ENCODE measurements at regions not wholly inside any gene's neighbourhood (a gene's known extent, or its start where the extent isn't known, plus 50 kb on each side); places are given as distances from the start of the nearest gene placed in this dataset.

GRCh38 chr3:104132566-104133403 is 1233.9 kb upstream of the ALCAM start:
- no peak overlapping the region for H3K27ac ChIP-seq (ENCODE audit: low read length)
- H2AFZ ChIP-seq (ENCODE audit: low read depth, low read length), result no peak overlapping the region
- no peaks in the 10 kb centered on the region for H3F3A ChIP-seq (ENCODE audit: insufficient read depth, low read length, poor library complexity, severe bottlenecking)
- TF ChIP-seq MXI1 (conservative IDR thresholded peaks at IDR 0.05; ENCODE audit: poor library complexity, severe bottlenecking), result no peak
- no peak for TF ChIP-seq EP300 (conservative IDR thresholded peaks at IDR 0.05; ENCODE audit: poor library complexity, severe bottlenecking)
- TF ChIP-seq EZH2 (IDR thresholded peaks at IDR 0.05; ENCODE audit: borderline replicate concordance, insufficient read depth, low read length, poor library complexity, severe bottlenecking), result no peak
- no peak for TF ChIP-seq CTCF (IDR thresholded peaks at IDR 0.05; ENCODE audit: poor library complexity, severe bottlenecking)
- TF ChIP-seq REST (IDR thresholded peaks at IDR 0.05; ENCODE audit: borderline replicate concordance), result no peak
- TF ChIP-seq SMC3 (conservative IDR thresholded peaks at IDR 0.05; ENCODE audit: poor library complexity), result no peak
- TF ChIP-seq RAD21 (conservative IDR thresholded peaks at IDR 0.05), result no peak
- TF ChIP-seq TAF1 (IDR thresholded peaks at IDR 0.05; ENCODE audit: low read depth), result no peak
- TF ChIP-seq POLR2AphosphoS5 (IDR thresholded peaks at IDR 0.05), result no peak
- H3K4me2 ChIP-seq (ENCODE audit: low read length), result no peak overlapping the region
- no peak overlapping the region for H3K4me3 ChIP-seq (ENCODE audit: low read length)
- H3K9ac ChIP-seq (ENCODE audit: low read length), result no peak overlapping the region
- H3K9me2 ChIP-seq (ENCODE audit: insufficient read depth, low read length), result no peaks in the 10 kb centered on the region
- no peaks in the 10 kb centered on the region for H3K79me2 ChIP-seq (replicated peaks; ENCODE audit: insufficient read depth, low read length)
- H3K36me3 ChIP-seq (ENCODE audit: insufficient read depth, low read length), result no peaks in the 10 kb centered on the region
- H3K9me3 ChIP-seq (ENCODE audit: low read length), result no peaks in the 10 kb centered on the region
- H3K27me3 ChIP-seq (ENCODE audit: insufficient read depth, low read depth, low read length), result no peaks in the 10 kb centered on the region
- H4K20me1 ChIP-seq (ENCODE audit: insufficient read depth), result no peaks in the 10 kb centered on the region

GRCh38 chr3:104133630-104134029 is 1233.1 kb upstream of the ALCAM start:
- Histone ChIP-seq H3K27me3 (ENCODE audit: insufficient read depth, low read depth, low read length) (no peaks in the 10 kb centered on the region), H3K9ac (ENCODE audit: low read length) (no peak overlapping the region), H3K4me2 (ENCODE audit: low read length) (no peak overlapping the region), H3K9me3 (ENCODE audit: low read length) (no peaks in the 10 kb centered on the region), H3K27ac (ENCODE audit: low read length) (no peak overlapping the region), H3K79me2 (replicated peaks; ENCODE audit: insufficient read depth, low read length) (no peaks in the 10 kb centered on the region), H2AFZ (ENCODE audit: low read depth, low read length) (no peak overlapping the region), H4K20me1 (ENCODE audit: insufficient read depth) (no peaks in the 10 kb centered on the region), H3K4me3 (ENCODE audit: low read length) (no peak overlapping the region), H3F3A (ENCODE audit: insufficient read depth, low read length, poor library complexity, severe bottlenecking) (no peaks in the 10 kb centered on the region), H3K9me2 (ENCODE audit: insufficient read depth, low read length) (no peaks in the 10 kb centered on the region), H3K36me3 (ENCODE audit: insufficient read depth, low read length) (no peaks in the 10 kb centered on the region)
- TF ChIP-seq SMC3 (conservative IDR thresholded peaks at IDR 0.05; ENCODE audit: poor library complexity) (no peak), MXI1 (conservative IDR thresholded peaks at IDR 0.05; ENCODE audit: poor library complexity, severe bottlenecking) (no peak), EP300 (conservative IDR thresholded peaks at IDR 0.05; ENCODE audit: poor library complexity, severe bottlenecking) (no peak), CTCF (IDR thresholded peaks at IDR 0.05; ENCODE audit: poor library complexity, severe bottlenecking) (no peak), REST (IDR thresholded peaks at IDR 0.05; ENCODE audit: borderline replicate concordance) (no peak)
